HepG2 (cell line): ENCODE measurements at regions not wholly inside any gene's neighbourhood (a gene's known extent, or its start where the extent isn't known, plus 50 kb on each side); places are given as distances from the start of the nearest gene placed in this dataset.

Experiments
- ATAC-seq: fragments of 200-7000 bp; cut with Tn5 transposase; 3 replicates; pipeline ENCODE4 v1.9.1; 2020; ENCODE audit warnings: mild to moderate bottlenecking, moderate library complexity
- BruUV-seq: library from RNA; stranded (reverse); fragments of 400-500 nt; replicated peaks from 2 replicates; lab custom pipeline; 2021; lab: Mats Ljungman, UMichigan
- CTCF ChIA-PET: fragments of 300-600 bp; formaldehyde crosslinking; extraction: SDS; loops from one replicate; lab custom pipeline; 2021; ENCODE audit warnings: low total read pairs, inconsistent platforms, low intra/inter-chr PET ratio; lab: Yijun Ruan, JAX
- POLR2A ChIA-PET: fragments of 350-600 bp; sonication (Branson Sonifier 250); formaldehyde crosslinking; loops from one replicate; lab custom pipeline; 2020; ENCODE audit warnings: antibody characterized with exemption, inconsistent platforms; lab: Yijun Ruan, JAX
- DNase-seq: peaks from one replicate; pipeline ENCODE4 v3.0.0-alpha.2; 2015; ENCODE audit warnings: low spot score
- FAIRE-seq: peaks from 3 replicates; lab custom pipeline; 2011; peaks lifted over from hg19 to GRCh38; lab: Jason Lieb, UNC
- H2AFZ ChIP-seq: one replicate; pipeline ENCODE4 v1.6.1; 2011; ENCODE audit warnings: low read length, inconsistent platforms
- H3K27ac ChIP-seq: fragments of 300-600 bp; 3 replicates; pipeline ENCODE4 v1.8.0; 2011; ENCODE audit warnings: mixed run types, mild to moderate bottlenecking, mixed read lengths, low read length, inconsistent platforms; ENCODE audit not compliant: insufficient read depth; ENCODE audit errors: extremely low read length
- H3K27me3 ChIP-seq, 2 experiments: fragments of 200-600 bp in 1 of 2; 2 replicates in 1 of 2; 3 replicates in 1 of 2; pipeline versions ENCODE4 v1.6.0 to v1.8.0; 2011; ENCODE audit warnings: low read length in 2 of 2, mild to moderate bottlenecking in 2 of 2, moderate library complexity in 2 of 2, inconsistent platforms in 1 of 2; ENCODE audit not compliant: insufficient read depth in 2 of 2, control insufficient read depth in 1 of 2
- H3K36me3 ChIP-seq, 2 experiments: fragments of 200-600 bp in 1 of 2; replicated peaks in 1 of 2; 2 replicates in 1 of 2; 3 replicates in 1 of 2; pipeline versions ENCODE4 v1.5.1 to v1.8.0; 2011; ENCODE audit warnings: low read length in 2 of 2, inconsistent platforms in 1 of 2; ENCODE audit not compliant: insufficient read depth in 2 of 2, control insufficient read depth in 1 of 2
- H3K4me1 ChIP-seq: 2 replicates; pipeline ENCODE4 v1.5.1; 2012; ENCODE audit warnings: low read length, inconsistent platforms; ENCODE audit not compliant: insufficient read depth
- H3K4me2 ChIP-seq: 2 replicates; pipeline ENCODE4 v1.6.0; 2011; ENCODE audit warnings: low read depth, low read length, inconsistent platforms
- H3K4me3 ChIP-seq, 3 experiments: fragments of 200-600 bp in 1 of 3; sonication (generic), shearing (Covaris generic) in 1 of 3; replicated peaks in 1 of 3; 2 replicates each; pipeline ENCODE4 v1.5.1; 2011 to 2016; ENCODE audit warnings: low read length in 3 of 3, inconsistent platforms in 2 of 3, low read depth in 2 of 3, mild to moderate bottlenecking in 2 of 3, control low read depth in 1 of 3, mixed read lengths in 1 of 3; ENCODE audit not compliant: insufficient read depth in 1 of 3
- H3K79me2 ChIP-seq: one replicate; pipeline ENCODE4 v1.6.1; 2011; ENCODE audit warnings: low read length, inconsistent platforms; ENCODE audit not compliant: insufficient read depth
- H3K9ac ChIP-seq: 2 replicates; pipeline ENCODE4 v1.6.0; 2011; ENCODE audit warnings: mild to moderate bottlenecking, low read depth, low read length, inconsistent platforms; ENCODE audit not compliant: insufficient read depth
- H3K9me3 ChIP-seq: 2 replicates; pipeline ENCODE4 v1.5.1; 2012; ENCODE audit warnings: mild to moderate bottlenecking, low read length
- H4K20me1 ChIP-seq: 2 replicates; pipeline ENCODE4 v1.6.0; 2011; ENCODE audit warnings: inconsistent platforms, mild to moderate bottlenecking, low read length, moderate library complexity; ENCODE audit not compliant: insufficient read depth
- GATAD1 ChIP-seq: IDR thresholded peaks from 2 replicates; pipeline ENCODE4 v1.6.1; 2016; ENCODE audit warnings: missing genetic modification reagents, missing compliant biosample characterization
- HMG20B ChIP-seq: conservative IDR thresholded peaks from 2 replicates; pipeline ENCODE4 v1.6.1; 2016; ENCODE audit warnings: missing genetic modification reagents, missing compliant biosample characterization
- NFYC ChIP-seq: IDR thresholded peaks from 2 replicates; pipeline ENCODE4 v1.6.1; 2016; ENCODE audit warnings: missing genetic modification reagents, missing compliant biosample characterization
- RFX1 ChIP-seq: fragments of 450-650 bp; IDR thresholded peaks from 2 replicates; pipeline ENCODE4 v1.6.1; 2017
- SNAPC5 ChIP-seq: sonication (generic); formaldehyde crosslinking; IDR thresholded peaks from 2 replicates; pipeline ENCODE4 v1.8.1; 2023; ENCODE audit warnings: mild to moderate bottlenecking, missing genetic modification reagents, borderline replicate concordance
- SRSF1 ChIP-seq: fragments of 200-400 bp; formaldehyde crosslinking; optimal IDR thresholded peaks from 2 replicates; pipeline ENCODE3; 2017; ENCODE audit warnings: mild to moderate bottlenecking, low read depth, low read length, moderate library complexity
- SRSF4 ChIP-seq: fragments of 200-400 bp; formaldehyde crosslinking; IDR thresholded peaks from one replicate; pipeline ENCODE4 v1.6.1; 2018; ENCODE audit warnings: mild to moderate bottlenecking, low read depth, low read length, moderate library complexity; ENCODE audit not compliant: poor library complexity, severe bottlenecking
- SUZ12 ChIP-seq: fragments of 150-350 bp; IDR thresholded peaks from 2 replicates; pipeline ENCODE4 v1.6.1; 2014; ENCODE audit warnings: low read depth, low read length
- YEATS4 ChIP-seq: sonication (generic); formaldehyde crosslinking; IDR thresholded peaks from 2 replicates; pipeline ENCODE4 v1.4.0; 2020; ENCODE audit warnings: missing genetic modification reagents, borderline replicate concordance
- ZFP90 ChIP-seq: sonication (generic); formaldehyde crosslinking; IDR thresholded peaks from 2 replicates; pipeline ENCODE4 v1.8.0; 2022; ENCODE audit warnings: missing genetic modification reagents, mild to moderate bottlenecking, inconsistent platforms, borderline replicate concordance
- ZNF160 ChIP-seq: sonication (generic); formaldehyde crosslinking; IDR thresholded peaks from 2 replicates; pipeline ENCODE4 v1.8.0; 2022; ENCODE audit warnings: mild to moderate bottlenecking, inconsistent platforms, missing genetic modification reagents
- ZNF260 ChIP-seq: sonication (generic); formaldehyde crosslinking; IDR thresholded peaks from 2 replicates; pipeline ENCODE4 v1.4.0; 2020; ENCODE audit warnings: missing genetic modification reagents, low read depth, mild to moderate bottlenecking, borderline replicate concordance
- ZNF30 ChIP-seq: sonication (generic); formaldehyde crosslinking; IDR thresholded peaks from 2 replicates; pipeline ENCODE4 v1.5.0; 2020; ENCODE audit warnings: mild to moderate bottlenecking, missing genetic modification reagents
- ZNF335 ChIP-seq: sonication (generic); formaldehyde crosslinking; IDR thresholded peaks from 2 replicates; pipeline ENCODE4 v1.4.0; 2020; ENCODE audit warnings: missing genetic modification reagents
- ZNF660 ChIP-seq: sonication (generic); formaldehyde crosslinking; IDR thresholded peaks from 2 replicates; pipeline ENCODE4 v1.5.1; 2020; ENCODE audit warnings: mild to moderate bottlenecking, low read depth, missing genetic modification reagents, borderline replicate concordance
- ZNF75D ChIP-seq: sonication (generic); formaldehyde crosslinking; IDR thresholded peaks from 2 replicates; pipeline ENCODE4 v1.8.1; 2023; ENCODE audit warnings: missing genetic modification reagents, mild to moderate bottlenecking, borderline replicate concordance
- WGBS: methylation state at CpG from one replicate; pipeline ENCODE4 v1.1.6; 2017; ENCODE audit warnings: low lambda C conversion rate; 5-methylcytosine and 5-hydroxymethylcytosine counted together
- in situ Hi-C: cut with HindIII; loops from 2 replicates; pipeline ENCODE4 v1.10.0; 2017; ENCODE audit warnings: low pct_unique_long_range_greater_than_20kb; ENCODE audit not compliant: extremely low pct_ligation_motif_present
- intact Hi-C: fragments of 100-400 bp; cut with micrococcal nuclease; formaldehyde crosslinking; loops from one replicate; pipeline ENCODE4 v1.10.0; 2022; ENCODE audit not compliant: unreplicated experiment
- TF ChIP-seq, protein P1 (sequence below): sonication (generic); formaldehyde crosslinking; IDR thresholded peaks from 2 replicates; pipeline ENCODE4 v1.5.0; 2020; ENCODE audit warnings: mild to moderate bottlenecking, missing genetic modification reagents, borderline replicate concordance
- TF ChIP-seq, protein P2 (sequence below): sonication (generic); formaldehyde crosslinking; IDR thresholded peaks from 2 replicates; pipeline ENCODE4 v1.5.0; 2020; ENCODE audit warnings: missing genetic modification reagents

- ChIA-PET CTCF (no interaction called here), POLR2A (no interaction called here)
- Histone ChIP-seq H3K4me2 (no peak overlapping the region), H3K9ac (no peak overlapping the region), H3K36me3 (no peaks in the 10 kb centered on the region), H3K79me2 (no peaks in the 10 kb centered on the region), H2AFZ (no peak overlapping the region), H3K4me1 (no peaks in the 10 kb centered on the region), H3K4me3 (no peak overlapping the region), H4K20me1 (no peaks in the 10 kb centered on the region), H3K9me3 (no peaks in the 10 kb centered on the region), H3K27me3 (peaks cover 0 to 21% of the 10 kb centered on the region in 2 experiments; a peak in 2 of 5 replicates), H3K27ac (no peak overlapping the region)
- no peak for TF ChIP-seq ZNF660
- TF ChIP-seq ZNF160 (CRISPR knock-in tag): no peak
- TF ChIP-seq, protein P1, sequence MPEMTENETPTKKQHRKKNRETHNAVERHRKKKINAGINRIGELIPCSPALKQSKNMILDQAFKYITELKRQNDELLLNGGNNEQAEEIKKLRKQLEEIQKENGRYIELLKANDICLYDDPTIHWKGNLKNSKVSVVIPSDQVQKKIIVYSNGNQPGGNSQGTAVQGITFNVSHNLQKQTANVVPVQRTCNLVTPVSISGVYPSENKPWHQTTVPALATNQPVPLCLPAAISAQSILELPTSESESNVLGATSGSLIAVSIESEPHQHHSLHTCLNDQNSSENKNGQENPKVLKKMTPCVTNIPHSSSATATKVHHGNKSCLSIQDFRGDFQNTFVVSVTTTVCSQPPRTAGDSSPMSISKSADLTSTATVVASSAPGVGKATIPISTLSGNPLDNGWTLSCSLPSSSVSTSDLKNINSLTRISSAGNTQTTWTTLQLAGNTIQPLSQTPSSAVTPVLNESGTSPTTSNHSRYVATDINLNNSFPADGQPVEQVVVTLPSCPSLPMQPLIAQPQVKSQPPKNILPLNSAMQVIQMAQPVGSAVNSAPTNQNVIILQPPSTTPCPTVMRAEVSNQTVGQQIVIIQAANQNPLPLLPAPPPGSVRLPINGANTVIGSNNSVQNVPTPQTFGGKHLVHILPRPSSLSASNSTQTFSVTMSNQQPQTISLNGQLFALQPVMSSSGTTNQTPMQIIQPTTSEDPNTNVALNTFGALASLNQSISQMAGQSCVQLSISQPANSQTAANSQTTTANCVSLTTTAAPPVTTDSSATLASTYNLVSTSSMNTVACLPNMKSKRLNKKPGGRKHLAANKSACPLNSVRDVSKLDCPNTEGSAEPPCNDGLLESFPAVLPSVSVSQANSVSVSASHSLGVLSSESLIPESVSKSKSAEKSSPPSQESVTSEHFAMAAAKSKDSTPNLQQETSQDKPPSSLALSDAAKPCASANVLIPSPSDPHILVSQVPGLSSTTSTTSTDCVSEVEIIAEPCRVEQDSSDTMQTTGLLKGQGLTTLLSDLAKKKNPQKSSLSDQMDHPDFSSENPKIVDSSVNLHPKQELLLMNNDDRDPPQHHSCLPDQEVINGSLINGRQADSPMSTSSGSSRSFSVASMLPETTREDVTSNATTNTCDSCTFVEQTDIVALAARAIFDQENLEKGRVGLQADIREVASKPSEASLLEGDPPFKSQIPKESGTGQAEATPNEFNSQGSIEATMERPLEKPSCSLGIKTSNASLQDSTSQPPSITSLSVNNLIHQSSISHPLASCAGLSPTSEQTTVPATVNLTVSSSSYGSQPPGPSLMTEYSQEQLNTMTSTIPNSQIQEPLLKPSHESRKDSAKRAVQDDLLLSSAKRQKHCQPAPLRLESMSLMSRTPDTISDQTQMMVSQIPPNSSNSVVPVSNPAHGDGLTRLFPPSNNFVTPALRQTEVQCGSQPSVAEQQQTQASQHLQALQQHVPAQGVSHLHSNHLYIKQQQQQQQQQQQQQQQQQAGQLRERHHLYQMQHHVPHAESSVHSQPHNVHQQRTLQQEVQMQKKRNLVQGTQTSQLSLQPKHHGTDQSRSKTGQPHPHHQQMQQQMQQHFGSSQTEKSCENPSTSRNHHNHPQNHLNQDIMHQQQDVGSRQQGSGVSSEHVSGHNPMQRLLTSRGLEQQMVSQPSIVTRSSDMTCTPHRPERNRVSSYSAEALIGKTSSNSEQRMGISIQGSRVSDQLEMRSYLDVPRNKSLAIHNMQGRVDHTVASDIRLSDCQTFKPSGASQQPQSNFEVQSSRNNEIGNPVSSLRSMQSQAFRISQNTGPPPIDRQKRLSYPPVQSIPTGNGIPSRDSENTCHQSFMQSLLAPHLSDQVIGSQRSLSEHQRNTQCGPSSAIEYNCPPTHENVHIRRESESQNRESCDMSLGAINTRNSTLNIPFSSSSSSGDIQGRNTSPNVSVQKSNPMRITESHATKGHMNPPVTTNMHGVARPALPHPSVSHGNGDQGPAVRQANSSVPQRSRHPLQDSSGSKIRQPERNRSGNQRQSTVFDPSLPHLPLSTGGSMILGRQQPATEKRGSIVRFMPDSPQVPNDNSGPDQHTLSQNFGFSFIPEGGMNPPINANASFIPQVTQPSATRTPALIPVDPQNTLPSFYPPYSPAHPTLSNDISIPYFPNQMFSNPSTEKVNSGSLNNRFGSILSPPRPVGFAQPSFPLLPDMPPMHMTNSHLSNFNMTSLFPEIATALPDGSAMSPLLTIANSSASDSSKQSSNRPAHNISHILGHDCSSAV: no peak
- no peak for TF ChIP-seq HMG20B (CRISPR knock-in tag)
- no peak for TF ChIP-seq ZNF30 (CRISPR knock-in tag)
- no peak for TF ChIP-seq GATAD1
- no peak for TF ChIP-seq SRSF1
- TF ChIP-seq ZNF335 (CRISPR knock-in tag): no peak
- no peak for TF ChIP-seq RFX1
- TF ChIP-seq NFYC (CRISPR knock-in tag): no peak
- TF ChIP-seq ZNF75D (CRISPR knock-in tag): no peak
- no peak for TF ChIP-seq SRSF4
- no peak for TF ChIP-seq ZNF260
- TF ChIP-seq YEATS4 (CRISPR knock-in tag): no peak
- TF ChIP-seq ZFP90: no peak
- TF ChIP-seq SUZ12: no peak
- TF ChIP-seq SNAPC5 (CRISPR knock-in tag): no peak
- TF ChIP-seq, protein P2, sequence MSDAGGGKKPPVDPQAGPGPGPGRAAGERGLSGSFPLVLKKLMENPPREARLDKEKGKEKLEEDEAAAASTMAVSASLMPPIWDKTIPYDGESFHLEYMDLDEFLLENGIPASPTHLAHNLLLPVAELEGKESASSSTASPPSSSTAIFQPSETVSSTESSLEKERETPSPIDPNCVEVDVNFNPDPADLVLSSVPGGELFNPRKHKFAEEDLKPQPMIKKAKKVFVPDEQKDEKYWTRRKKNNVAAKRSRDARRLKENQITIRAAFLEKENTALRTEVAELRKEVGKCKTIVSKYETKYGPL (CRISPR knock-in tag): no peak
- FAIRE-seq (no peak), ATAC-seq (no peak), DNase-seq (no peak)
- no TSS peak for BruUV-seq
- 9% methylated on average over 9 of the region's 9 CpGs for WGBS
- intact Hi-C loops (no loop called here), in situ Hi-C loops (no loop called here)
Measured at GRCh38 chr2:14760169-14760568, 127.7 kb downstream of the LRATD1 start.
